ENCODE measurements at regions not wholly inside any gene's neighbourhood (a gene's known extent, or its start where the extent isn't known, plus 50 kb on each side); places are given as distances from the start of the nearest gene placed in this dataset.

GRCh38 chr2:107359021-107359420 is 467.7 kb upstream of the RGPD4 start:
- Histone ChIP-seq H3K27ac (ENCODE audit: low read depth in 2 of 2, low read length in 1 of 2) (no peak overlapping the region), H3K4me3 (ENCODE audit: low read depth in 1 of 2, low read length in 2 of 2) (no peak overlapping the region), H3K9me3 (ENCODE audit: control insufficient read depth in 2 of 2, insufficient read depth in 1 of 2, low read depth in 1 of 2, low read length in 1 of 2) (peaks cover 0 to 2% of the 10 kb centered on the region in 2 donors), H3K4me1 (ENCODE audit: control insufficient read depth in 2 of 2, insufficient read depth in 2 of 2, low read length in 1 of 2) (no peaks in the 10 kb centered on the region), H3K36me3 (ENCODE audit: control insufficient read depth in 2 of 2, insufficient read depth in 2 of 2, low read length in 1 of 2) (no peaks in the 10 kb centered on the region), H3K27me3 (ENCODE audit: control insufficient read depth in 1 of 2, insufficient read depth in 2 of 2, low read length in 2 of 2) (no peaks in the 10 kb centered on the region)
- WGBS, 2 donors: 83 to 84% methylated on average over 4 of the region's 4 CpGs

GRCh38 chr2:107361751-107362381 is 464.8 kb upstream of the RGPD4 start:
- H3K27ac ChIP-seq (ENCODE audit: low read depth in 2 of 2, low read length in 1 of 2): no peak overlapping the region
- no peaks in the 10 kb centered on the region for H3K36me3 ChIP-seq (ENCODE audit: control insufficient read depth in 2 of 2, insufficient read depth in 2 of 2, low read length in 1 of 2)
- H3K27me3 ChIP-seq (ENCODE audit: control insufficient read depth in 1 of 2, insufficient read depth in 2 of 2, low read length in 2 of 2): no peaks in the 10 kb centered on the region
- peaks cover 0 to 2% of the 10 kb centered on the region in 2 donors for H3K9me3 ChIP-seq (ENCODE audit: control insufficient read depth in 2 of 2, insufficient read depth in 1 of 2, low read depth in 1 of 2, low read length in 1 of 2)
- 41 to 60% methylated on average over 4 of the region's 4 CpGs for WGBS, 2 donors
- H3K4me1 ChIP-seq (ENCODE audit: control insufficient read depth in 2 of 2, insufficient read depth in 2 of 2, low read length in 1 of 2): no peaks in the 10 kb centered on the region
- no peak overlapping the region for H3K4me3 ChIP-seq (ENCODE audit: low read depth in 1 of 2, low read length in 2 of 2)

GRCh38 chr2:107362993-107363392 is 463.7 kb upstream of the RGPD4 start:
- no peak overlapping the region for H3K4me3 ChIP-seq (ENCODE audit: low read depth in 1 of 2, low read length in 2 of 2)
- H3K36me3 ChIP-seq (ENCODE audit: control insufficient read depth in 2 of 2, insufficient read depth in 2 of 2, low read length in 1 of 2): no peaks in the 10 kb centered on the region
- peaks cover 0 to 2% of the 10 kb centered on the region in 2 donors for H3K9me3 ChIP-seq (ENCODE audit: control insufficient read depth in 2 of 2, insufficient read depth in 1 of 2, low read depth in 1 of 2, low read length in 1 of 2)
- H3K27ac ChIP-seq (ENCODE audit: low read depth in 2 of 2, low read length in 1 of 2): no peak overlapping the region
- H3K27me3 ChIP-seq (ENCODE audit: control insufficient read depth in 1 of 2, insufficient read depth in 2 of 2, low read length in 2 of 2): no peaks in the 10 kb centered on the region
- no peaks in the 10 kb centered on the region for H3K4me1 ChIP-seq (ENCODE audit: control insufficient read depth in 2 of 2, insufficient read depth in 2 of 2, low read length in 1 of 2)
- 82 to 94% methylated on average over 1 of the region's 1 CpG for WGBS, 2 donors

- H3K27me3 ChIP-seq (ENCODE audit: control insufficient read depth in 1 of 2, insufficient read depth in 2 of 2, low read length in 2 of 2): no peaks in the 10 kb centered on the region
- H3K36me3 ChIP-seq (ENCODE audit: control insufficient read depth in 2 of 2, insufficient read depth in 2 of 2, low read length in 1 of 2): no peaks in the 10 kb centered on the region
- no peak overlapping the region for H3K4me3 ChIP-seq (ENCODE audit: low read depth in 1 of 2, low read length in 2 of 2)
- peaks cover 0 to 2% of the 10 kb centered on the region in 2 donors for H3K9me3 ChIP-seq (ENCODE audit: control insufficient read depth in 2 of 2, insufficient read depth in 1 of 2, low read depth in 1 of 2, low read length in 1 of 2)
- H3K27ac ChIP-seq (ENCODE audit: low read depth in 2 of 2, low read length in 1 of 2): no peak overlapping the region
- no peaks in the 10 kb centered on the region for H3K4me1 ChIP-seq (ENCODE audit: control insufficient read depth in 2 of 2, insufficient read depth in 2 of 2, low read length in 1 of 2)
- WGBS, 2 donors: 96 to 98% methylated on average over 2 of the region's 2 CpGs
These were observed 462.9 kb upstream of the RGPD4 start for GRCh38 chr2:107363806-107364205.

GRCh38 chr2:107364361-107364950 is 462.2 kb upstream of the RGPD4 start:
- no peak overlapping the region for H3K4me3 ChIP-seq (ENCODE audit: low read depth in 1 of 2, low read length in 2 of 2)
- H3K27ac ChIP-seq (ENCODE audit: low read depth in 2 of 2, low read length in 1 of 2): no peak overlapping the region
- 95 to 97% methylated on average over 4 of the region's 4 CpGs for WGBS, 2 donors
- no peaks in the 10 kb centered on the region for H3K36me3 ChIP-seq (ENCODE audit: control insufficient read depth in 2 of 2, insufficient read depth in 2 of 2, low read length in 1 of 2)
- H3K4me1 ChIP-seq (ENCODE audit: control insufficient read depth in 2 of 2, insufficient read depth in 2 of 2, low read length in 1 of 2): no peaks in the 10 kb centered on the region
- H3K27me3 ChIP-seq (ENCODE audit: control insufficient read depth in 1 of 2, insufficient read depth in 2 of 2, low read length in 2 of 2): no peaks in the 10 kb centered on the region
- H3K9me3 ChIP-seq (ENCODE audit: control insufficient read depth in 2 of 2, insufficient read depth in 1 of 2, low read depth in 1 of 2, low read length in 1 of 2): peaks cover 0 to 2% of the 10 kb centered on the region in 2 donors

- Histone ChIP-seq H3K36me3 (ENCODE audit: control insufficient read depth in 2 of 2, insufficient read depth in 2 of 2, low read length in 1 of 2) (no peaks in the 10 kb centered on the region), H3K27ac (ENCODE audit: low read depth in 2 of 2, low read length in 1 of 2) (no peak overlapping the region), H3K9me3 (ENCODE audit: control insufficient read depth in 2 of 2, insufficient read depth in 1 of 2, low read depth in 1 of 2, low read length in 1 of 2) (no peaks in the 10 kb centered on the region), H3K4me3 (ENCODE audit: low read depth in 1 of 2, low read length in 2 of 2) (no peak overlapping the region), H3K4me1 (ENCODE audit: control insufficient read depth in 2 of 2, insufficient read depth in 2 of 2, low read length in 1 of 2) (no peaks in the 10 kb centered on the region), H3K27me3 (ENCODE audit: control insufficient read depth in 1 of 2, insufficient read depth in 2 of 2, low read length in 2 of 2) (no peaks in the 10 kb centered on the region)
- 53 to 60% methylated on average over 4 of the region's 4 CpGs for WGBS, 2 donors
These were observed 452.4 kb upstream of the RGPD4 start for GRCh38 chr2:107374249-107374648.

- H3K9me3 ChIP-seq (ENCODE audit: control insufficient read depth in 2 of 2, insufficient read depth in 1 of 2, low read depth in 1 of 2, low read length in 1 of 2): no peaks in the 10 kb centered on the region
- H3K27me3 ChIP-seq (ENCODE audit: control insufficient read depth in 1 of 2, insufficient read depth in 2 of 2, low read length in 2 of 2): no peaks in the 10 kb centered on the region
- no peaks in the 10 kb centered on the region for H3K4me1 ChIP-seq (ENCODE audit: control insufficient read depth in 2 of 2, insufficient read depth in 2 of 2, low read length in 1 of 2)
- no peak overlapping the region for H3K27ac ChIP-seq (ENCODE audit: low read depth in 2 of 2, low read length in 1 of 2)
- H3K36me3 ChIP-seq (ENCODE audit: control insufficient read depth in 2 of 2, insufficient read depth in 2 of 2, low read length in 1 of 2): no peaks in the 10 kb centered on the region
- H3K4me3 ChIP-seq (ENCODE audit: low read depth in 1 of 2, low read length in 2 of 2): no peak overlapping the region
- 40 to 60% methylated on average over 4 of the region's 4 CpGs for WGBS, 2 donors
These were observed 449.8 kb upstream of the RGPD4 start for GRCh38 chr2:107376909-107377308.

GRCh38 chr2:107380912-107381311 is 445.8 kb upstream of the RGPD4 start:
- no peak overlapping the region for H3K27ac ChIP-seq (ENCODE audit: low read depth in 2 of 2, low read length in 1 of 2)
- H3K27me3 ChIP-seq (ENCODE audit: control insufficient read depth in 1 of 2, insufficient read depth in 2 of 2, low read length in 2 of 2): no peaks in the 10 kb centered on the region
- H3K4me3 ChIP-seq (ENCODE audit: low read depth in 1 of 2, low read length in 2 of 2): peak overlapping the region in 1 of 2 donors; percentile 26
- WGBS, 2 donors: 49 to 51% methylated on average over 2 of the region's 2 CpGs
- no peaks in the 10 kb centered on the region for H3K36me3 ChIP-seq (ENCODE audit: control insufficient read depth in 2 of 2, insufficient read depth in 2 of 2, low read length in 1 of 2)
- H3K9me3 ChIP-seq (ENCODE audit: control insufficient read depth in 2 of 2, insufficient read depth in 1 of 2, low read depth in 1 of 2, low read length in 1 of 2): no peaks in the 10 kb centered on the region
- no peaks in the 10 kb centered on the region for H3K4me1 ChIP-seq (ENCODE audit: control insufficient read depth in 2 of 2, insufficient read depth in 2 of 2, low read length in 1 of 2)

- H3K9me3 ChIP-seq (ENCODE audit: control insufficient read depth in 2 of 2, insufficient read depth in 1 of 2, low read depth in 1 of 2, low read length in 1 of 2): no peaks in the 10 kb centered on the region
- no peaks in the 10 kb centered on the region for H3K27me3 ChIP-seq (ENCODE audit: control insufficient read depth in 1 of 2, insufficient read depth in 2 of 2, low read length in 2 of 2)
- WGBS, 2 donors: 85% methylated on average over 4 of the region's 4 CpGs
- H3K27ac ChIP-seq (ENCODE audit: low read depth in 2 of 2, low read length in 1 of 2): no peak overlapping the region
- H3K4me1 ChIP-seq (ENCODE audit: control insufficient read depth in 2 of 2, insufficient read depth in 2 of 2, low read length in 1 of 2): no peaks in the 10 kb centered on the region
- H3K4me3 ChIP-seq (ENCODE audit: low read depth in 1 of 2, low read length in 2 of 2): no peak overlapping the region
- no peaks in the 10 kb centered on the region for H3K36me3 ChIP-seq (ENCODE audit: control insufficient read depth in 2 of 2, insufficient read depth in 2 of 2, low read length in 1 of 2)
These were observed 443.0 kb upstream of the RGPD4 start for GRCh38 chr2:107383691-107384090.

GRCh38 chr2:107384422-107384821 is 442.3 kb upstream of the RGPD4 start:
- WGBS, 2 donors: 66 to 72% methylated on average over 2 of the region's 2 CpGs
- no peaks in the 10 kb centered on the region for H3K9me3 ChIP-seq (ENCODE audit: control insufficient read depth in 2 of 2, insufficient read depth in 1 of 2, low read depth in 1 of 2, low read length in 1 of 2)
- H3K27me3 ChIP-seq (ENCODE audit: control insufficient read depth in 1 of 2, insufficient read depth in 2 of 2, low read length in 2 of 2): no peaks in the 10 kb centered on the region
- H3K27ac ChIP-seq (ENCODE audit: low read depth in 2 of 2, low read length in 1 of 2): no peak overlapping the region
- no peaks in the 10 kb centered on the region for H3K36me3 ChIP-seq (ENCODE audit: control insufficient read depth in 2 of 2, insufficient read depth in 2 of 2, low read length in 1 of 2)
- no peaks in the 10 kb centered on the region for H3K4me1 ChIP-seq (ENCODE audit: control insufficient read depth in 2 of 2, insufficient read depth in 2 of 2, low read length in 1 of 2)
- no peak overlapping the region for H3K4me3 ChIP-seq (ENCODE audit: low read depth in 1 of 2, low read length in 2 of 2)
